OCI-LY7 (cell line): ENCODE measurements at regions not wholly inside any gene's neighbourhood (a gene's known extent, or its start where the extent isn't known, plus 50 kb on each side); places are given as distances from the start of the nearest gene placed in this dataset.

Source experiments
- CTCF ChIP-seq: fragments of 200-600 bp; sonication (generic); conservative IDR thresholded peaks from 2 replicates; pipeline ENCODE4 v1.5.1; 2014; ENCODE audit warnings: mild to moderate bottlenecking, antibody characterized with exemption, low read length, moderate library complexity, mixed read lengths
- EZH2phosphoT487 ChIP-seq: fragments of 200-600 bp; sonication (generic); IDR thresholded peaks from 2 replicates; pipeline ENCODE4 v1.6.1; 2018; ENCODE audit warnings: low read depth, borderline replicate concordance, mild to moderate bottlenecking, mixed run types, antibody characterized with exemption, low read length, moderate library complexity, mixed read lengths

GRCh38 chr2:163518762-163519161 is 217.0 kb downstream of the FIGN start:
- no peak for TF ChIP-seq CTCF
- no peak for TF ChIP-seq EZH2phosphoT487
